ENCODE measurements at regions not wholly inside any gene's neighbourhood (a gene's known extent, or its start where the extent isn't known, plus 50 kb on each side); places are given as distances from the start of the nearest gene placed in this dataset.
"Not testable (repeated sequence)": the region's sequence is repeated elsewhere in the genome, so short reads cannot be mapped to it uniquely, and the experiment has no call there.

DNA sequence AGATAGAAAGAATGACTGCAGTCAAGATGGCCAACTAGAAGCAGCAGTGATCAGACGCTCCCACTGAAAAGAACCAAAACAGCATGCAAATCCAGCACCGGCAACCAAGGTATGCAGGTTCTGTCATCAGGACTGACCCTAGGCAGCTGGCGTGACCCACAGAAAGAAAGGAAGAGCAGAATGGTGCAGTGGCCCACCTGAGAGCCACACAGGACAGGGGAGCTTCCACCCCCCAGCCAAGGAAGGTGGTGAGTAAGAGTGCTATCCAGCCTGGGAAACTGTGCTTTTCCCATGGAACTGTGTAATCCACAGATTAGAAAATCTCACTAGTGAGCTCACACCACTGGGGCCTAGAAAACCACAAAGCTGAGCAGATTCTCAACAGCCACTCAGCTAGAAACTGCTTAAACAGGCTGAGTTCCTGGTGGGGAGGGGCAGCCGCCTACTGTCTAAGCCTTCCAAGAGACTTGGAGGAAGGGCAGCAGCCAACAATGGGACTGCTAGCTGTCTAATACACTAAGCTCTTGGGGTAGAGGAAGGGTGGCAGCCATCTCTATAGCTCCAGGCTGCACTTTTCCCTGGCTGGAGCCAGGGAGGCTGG is 127.9 kb downstream of the EVA1A start:
- no peak for DNase-seq (ENCODE audit: low spot score)
- Histone ChIP-seq H3K4me1 (replicated peaks) (no peaks in the 10 kb centered on the region), H3K9me3 (no peaks in the 10 kb centered on the region), H3K36me3 (no peaks in the 10 kb centered on the region), H3K4me3 (no peak overlapping the region), H3K27ac (no peak overlapping the region), H3K27me3 (replicated peaks; ENCODE audit: insufficient read depth) (no peaks in the 10 kb centered on the region)
- WGBS, result 80% methylated on average over 4 of the region's 4 CpGs
- TF ChIP-seq, protein P1, sequence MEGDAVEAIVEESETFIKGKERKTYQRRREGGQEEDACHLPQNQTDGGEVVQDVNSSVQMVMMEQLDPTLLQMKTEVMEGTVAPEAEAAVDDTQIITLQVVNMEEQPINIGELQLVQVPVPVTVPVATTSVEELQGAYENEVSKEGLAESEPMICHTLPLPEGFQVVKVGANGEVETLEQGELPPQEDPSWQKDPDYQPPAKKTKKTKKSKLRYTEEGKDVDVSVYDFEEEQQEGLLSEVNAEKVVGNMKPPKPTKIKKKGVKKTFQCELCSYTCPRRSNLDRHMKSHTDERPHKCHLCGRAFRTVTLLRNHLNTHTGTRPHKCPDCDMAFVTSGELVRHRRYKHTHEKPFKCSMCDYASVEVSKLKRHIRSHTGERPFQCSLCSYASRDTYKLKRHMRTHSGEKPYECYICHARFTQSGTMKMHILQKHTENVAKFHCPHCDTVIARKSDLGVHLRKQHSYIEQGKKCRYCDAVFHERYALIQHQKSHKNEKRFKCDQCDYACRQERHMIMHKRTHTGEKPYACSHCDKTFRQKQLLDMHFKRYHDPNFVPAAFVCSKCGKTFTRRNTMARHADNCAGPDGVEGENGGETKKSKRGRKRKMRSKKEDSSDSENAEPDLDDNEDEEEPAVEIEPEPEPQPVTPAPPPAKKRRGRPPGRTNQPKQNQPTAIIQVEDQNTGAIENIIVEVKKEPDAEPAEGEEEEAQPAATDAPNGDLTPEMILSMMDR (IDR thresholded peaks at IDR 0.05), result no peak
- no peak for TF ChIP-seq POLR2A (IDR thresholded peaks at IDR 0.05)
- no peak for TF ChIP-seq POLR2AphosphoS5 (IDR thresholded peaks at IDR 0.05)
- intact Hi-C loops (cut with DNase I), result no loop called here

DNA sequence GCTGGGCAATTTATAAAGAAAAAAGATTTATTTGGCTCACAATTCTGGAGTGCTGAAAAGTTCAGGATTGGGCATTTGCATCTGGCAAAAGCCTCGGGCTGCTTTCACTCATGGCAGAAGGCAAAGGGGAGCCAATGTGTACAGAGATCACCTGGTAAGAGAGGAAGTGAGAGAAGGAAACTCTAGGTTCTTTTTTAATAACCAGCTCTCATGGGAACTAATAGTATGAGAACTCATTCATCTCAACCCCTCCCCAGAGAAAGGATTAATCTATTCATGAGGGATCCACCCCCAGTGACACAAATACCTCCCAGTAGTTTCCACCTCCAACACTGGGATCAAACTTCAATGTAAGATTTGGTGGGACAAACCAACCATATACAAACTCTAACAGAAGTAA is 129.0 kb downstream of the EVA1A start:
- no peak for DNase-seq (ENCODE audit: low spot score)
- Histone ChIP-seq H3K27me3 (replicated peaks; ENCODE audit: insufficient read depth) (no peaks in the 10 kb centered on the region), H3K27ac (no peak overlapping the region), H3K9me3 (no peaks in the 10 kb centered on the region), H3K36me3 (no peaks in the 10 kb centered on the region), H3K4me3 (no peak overlapping the region), H3K4me1 (replicated peaks) (no peaks in the 10 kb centered on the region)
- TF ChIP-seq POLR2A (IDR thresholded peaks at IDR 0.05) (no peak), POLR2AphosphoS5 (IDR thresholded peaks at IDR 0.05) (no peak)
- TF ChIP-seq, protein P1 (IDR thresholded peaks at IDR 0.05), result no peak
- intact Hi-C loops (cut with DNase I), result no loop called here
- 41% methylated on average over 1 of the region's 1 CpG for WGBS

DNA sequence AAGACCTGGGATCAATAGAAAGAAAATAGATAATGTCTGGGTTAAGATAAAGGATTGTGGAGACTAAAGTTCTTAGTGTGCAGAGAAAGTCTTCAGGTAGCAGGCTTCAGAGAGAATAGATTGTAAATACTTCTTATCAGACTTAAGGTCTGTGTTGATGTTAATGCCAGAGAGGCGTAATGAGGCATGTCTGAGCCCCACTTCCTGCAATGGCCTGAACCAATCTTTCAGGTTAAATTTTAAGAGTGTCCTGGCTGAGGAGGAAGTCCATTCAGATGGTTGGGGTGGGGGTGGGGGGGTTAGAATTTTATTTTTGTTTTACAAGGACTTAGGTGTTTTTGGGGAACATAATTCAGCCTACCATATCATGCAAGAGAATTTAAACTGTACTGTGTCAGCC is 129.5 kb downstream of the EVA1A start:
- no peak overlapping the region for H3K4me3 ChIP-seq
- H3K27ac ChIP-seq, result no peak overlapping the region
- 89% methylated on average over 1 of the region's 1 CpG for WGBS
- H3K4me1 ChIP-seq (replicated peaks), result no peaks in the 10 kb centered on the region
- H3K27me3 ChIP-seq (replicated peaks; ENCODE audit: insufficient read depth), result no peaks in the 10 kb centered on the region
- H3K36me3 ChIP-seq, result no peaks in the 10 kb centered on the region
- DNase-seq (ENCODE audit: low spot score), result no peak
- TF ChIP-seq POLR2AphosphoS5 (IDR thresholded peaks at IDR 0.05) (no peak), POLR2A (IDR thresholded peaks at IDR 0.05) (no peak)
- TF ChIP-seq, protein P1 (IDR thresholded peaks at IDR 0.05), result no peak
- no peaks in the 10 kb centered on the region for H3K9me3 ChIP-seq
- intact Hi-C loops (cut with DNase I), result no loop called here

DNA sequence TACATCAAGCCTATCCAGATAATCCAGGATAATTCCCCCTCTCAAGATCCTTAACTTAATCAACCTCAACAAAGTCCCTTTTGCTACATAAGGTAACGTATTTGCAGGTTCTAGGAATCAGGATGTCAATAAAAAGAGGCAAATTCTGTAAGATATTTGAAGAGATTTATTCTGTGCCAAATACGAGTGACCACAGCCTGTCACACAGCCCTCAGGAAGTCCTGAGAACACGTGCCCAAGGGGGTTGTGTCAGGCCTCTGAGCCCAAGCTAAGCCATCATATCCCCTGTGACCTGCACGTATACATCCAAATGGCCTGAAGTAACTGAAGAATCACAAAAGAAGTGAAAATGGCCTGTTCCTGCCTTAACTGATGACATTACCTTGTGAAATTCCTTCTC is 130.3 kb downstream of the EVA1A start:
- H3K4me1 ChIP-seq (replicated peaks); H3K4me3 ChIP-seq; DNase-seq (ENCODE audit: low spot score); H3K27me3 ChIP-seq (replicated peaks; ENCODE audit: insufficient read depth); intact Hi-C loops (cut with DNase I); H3K27ac ChIP-seq; H3K36me3 ChIP-seq; H3K9me3 ChIP-seq: not testable (repeated sequence)
- 73% methylated on average over 4 of the region's 4 CpGs for WGBS

DNA sequence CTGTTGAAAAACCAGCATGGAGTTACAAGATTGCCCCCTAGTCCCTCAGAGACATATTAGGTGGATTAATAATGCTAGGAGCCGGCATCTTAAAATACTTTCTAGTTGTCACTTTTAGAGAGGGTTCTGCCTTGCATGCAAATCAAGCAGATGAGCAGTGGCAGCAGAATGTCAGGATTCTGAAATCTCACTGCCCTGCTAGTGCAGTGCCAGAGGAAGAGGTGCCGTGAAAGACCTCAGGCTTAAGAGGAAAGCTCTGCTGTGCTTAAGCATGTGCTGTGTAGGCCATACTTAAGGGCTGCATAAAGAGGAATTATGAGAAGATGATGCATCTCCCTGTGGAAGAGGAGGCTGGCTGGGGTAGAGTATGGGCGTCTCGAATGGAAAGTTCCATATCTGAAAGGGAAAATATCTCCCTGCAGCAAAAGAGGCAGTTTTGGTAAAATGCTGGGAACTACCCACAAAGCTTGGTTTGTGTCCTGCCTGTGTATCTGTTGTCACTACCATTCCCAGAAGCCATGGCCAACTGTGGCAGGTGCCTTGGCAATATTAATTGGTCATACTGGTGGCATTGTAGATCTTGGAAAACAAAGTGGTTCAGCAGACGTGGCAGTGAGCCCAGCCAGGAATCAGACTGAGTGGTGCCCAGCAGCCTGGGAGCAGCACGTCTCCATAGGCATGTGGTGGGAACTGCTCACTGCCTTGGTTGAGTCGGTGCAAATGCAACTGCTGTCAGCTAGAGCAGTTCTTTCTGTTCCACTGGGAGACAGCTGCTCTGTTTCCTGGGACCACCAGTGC is 131.9 kb downstream of the EVA1A start:
- no peak overlapping the region for H3K27ac ChIP-seq
- no peak for DNase-seq (ENCODE audit: low spot score)
- TF ChIP-seq POLR2AphosphoS5 (IDR thresholded peaks at IDR 0.05) (no peak), POLR2A (IDR thresholded peaks at IDR 0.05) (no peak)
- TF ChIP-seq, protein P1 (IDR thresholded peaks at IDR 0.05), result no peak
- WGBS, result 59% methylated on average over 7 of the region's 7 CpGs
- peaks cover 4% of the 10 kb centered on the region for H3K27me3 ChIP-seq (replicated peaks; ENCODE audit: insufficient read depth)
- no peaks in the 10 kb centered on the region for H3K4me1 ChIP-seq (replicated peaks)
- no peak overlapping the region for H3K4me3 ChIP-seq
- H3K9me3 ChIP-seq, result no peaks in the 10 kb centered on the region
- H3K36me3 ChIP-seq, result no peaks in the 10 kb centered on the region
- intact Hi-C loops (cut with DNase I), result no loop called here
